HG03442 (cell line): ENCODE measurements at regions not wholly inside any gene's neighbourhood (a gene's known extent, or its start where the extent isn't known, plus 50 kb on each side); places are given as distances from the start of the nearest gene placed in this dataset.

Experiments used
- ATAC-seq: cut with Tn5 transposase; IDR thresholded peaks from one replicate; pipeline ENCODE4 v1.9.1; 2021; ENCODE audit warnings: mild to moderate bottlenecking, moderate library complexity; ENCODE audit not compliant: unreplicated experiment

DNA sequence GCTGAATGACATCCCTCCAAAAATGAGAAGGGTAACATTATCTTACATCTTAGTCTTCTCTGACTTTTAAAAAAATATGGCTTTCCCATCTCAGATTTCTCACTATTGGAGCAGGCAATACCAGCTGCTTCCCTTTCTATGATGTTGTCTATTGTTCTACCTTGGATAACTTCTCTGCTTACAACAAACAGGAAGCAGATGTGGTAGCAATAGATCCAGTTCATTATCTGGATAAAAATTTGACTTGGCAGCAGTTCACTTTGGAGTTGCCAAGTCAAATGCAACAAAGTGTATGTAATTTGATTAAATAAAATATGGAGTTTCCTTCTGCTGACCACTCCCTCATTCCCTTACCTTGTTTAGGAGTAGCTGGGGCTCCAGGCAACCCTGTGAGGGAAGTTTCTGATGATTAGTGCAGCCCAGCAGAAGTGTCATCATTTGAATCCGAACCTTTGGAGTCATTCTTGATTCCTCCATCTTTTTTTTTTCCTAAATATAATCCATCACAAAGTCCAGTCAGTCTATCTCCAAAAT is 72.0 kb upstream of the GPRIN3 start:
- no peak for ATAC-seq

DNA sequence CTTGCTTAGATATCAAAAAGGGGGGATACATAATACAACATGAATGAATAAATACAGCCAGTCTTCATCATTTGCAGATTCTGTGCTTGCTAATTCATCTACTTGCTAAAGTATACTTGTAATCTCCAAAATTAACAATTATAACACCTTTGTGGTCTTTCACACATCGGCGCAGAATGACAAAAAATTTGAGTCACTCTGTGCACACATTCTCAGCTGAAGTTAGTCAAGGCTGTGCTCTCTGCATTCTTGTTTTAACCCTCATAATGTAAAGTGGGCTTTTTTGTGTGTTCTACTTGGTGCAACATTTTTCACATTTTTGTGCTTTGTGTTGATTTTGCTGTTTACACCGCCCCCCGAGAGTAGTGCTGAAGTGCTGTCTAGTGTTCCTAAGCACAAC is 65.8 kb upstream of the GPRIN3 start:
- no peak for ATAC-seq

DNA sequence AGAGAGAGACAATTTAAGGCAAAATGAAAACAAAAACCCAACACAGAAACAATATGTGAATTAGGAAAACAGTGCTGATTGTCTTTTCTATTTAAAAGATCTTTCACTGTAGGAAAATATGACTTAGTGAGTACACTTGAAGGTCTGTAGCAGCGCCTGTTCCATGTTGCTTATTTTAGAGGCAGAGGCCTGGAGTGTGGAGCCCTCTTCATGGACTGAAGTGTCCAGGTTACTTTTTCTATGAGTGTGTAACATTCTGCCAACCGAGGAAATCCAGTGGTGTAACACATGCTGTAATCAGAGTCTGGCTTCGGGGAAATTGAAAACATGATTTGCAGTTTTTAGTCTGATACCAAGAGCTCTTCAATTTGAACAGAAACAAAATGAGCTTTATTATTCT is 64.0 kb upstream of the GPRIN3 start:
- no peak for ATAC-seq

DNA sequence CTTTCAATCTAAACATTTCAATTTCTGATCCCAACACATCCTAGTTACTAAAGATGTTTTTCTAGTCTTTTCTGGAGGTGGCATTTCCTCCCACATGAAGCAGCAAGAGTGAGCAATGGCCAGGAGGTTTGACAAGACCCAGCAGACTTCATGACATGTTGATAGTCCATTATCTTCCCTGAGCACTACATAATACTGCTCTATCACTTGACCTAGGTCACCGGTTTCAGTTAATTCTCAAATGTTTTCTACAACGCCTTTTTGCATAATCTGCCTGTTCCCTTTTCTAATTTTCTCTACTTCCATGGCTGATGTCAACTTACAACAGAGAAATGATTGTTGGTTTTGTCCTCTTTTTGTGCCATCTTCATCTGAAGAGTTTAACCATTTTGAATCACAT is 62.0 kb upstream of the GPRIN3 start:
- no peak for ATAC-seq

DNA sequence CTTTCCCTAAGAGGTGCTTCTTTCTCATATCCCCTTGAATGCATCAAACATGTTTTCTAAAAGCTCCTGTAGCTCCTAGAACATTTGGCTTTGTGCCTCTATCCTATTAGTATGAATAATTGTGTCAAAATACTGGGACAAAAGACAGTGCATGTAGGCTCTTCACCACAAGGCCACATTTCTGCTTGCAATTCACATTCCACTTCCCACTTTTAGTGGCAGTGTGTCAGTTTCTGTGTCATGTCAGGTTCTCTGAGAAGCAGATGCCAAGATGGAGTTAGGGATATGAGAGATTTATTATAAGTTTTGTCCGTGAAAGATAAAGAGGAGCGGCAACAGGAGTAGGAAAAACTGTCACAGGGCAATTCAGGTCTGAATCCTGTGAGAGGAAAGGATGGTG is 61.3 kb upstream of the GPRIN3 start:
- ATAC-seq: no peak

DNA sequence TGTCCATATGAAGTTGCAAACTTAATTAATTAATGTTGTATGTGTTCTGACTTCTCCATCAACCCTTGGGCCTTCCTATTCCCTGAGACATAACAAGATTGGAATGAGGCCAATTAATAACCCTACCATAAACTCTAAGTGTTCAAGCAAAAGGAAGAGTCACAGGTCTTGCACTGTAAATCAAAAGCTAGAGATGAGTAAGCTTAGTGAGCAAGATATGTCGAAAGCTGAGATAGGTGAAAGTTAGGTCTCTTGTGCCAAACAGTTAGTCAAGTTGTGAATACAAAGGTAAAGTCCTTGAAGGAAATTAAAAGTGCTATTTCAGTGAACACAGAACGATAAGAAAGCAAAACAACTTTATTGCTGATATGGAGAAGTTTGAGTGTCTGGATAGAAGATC is 58.2 kb upstream of the GPRIN3 start:
- ATAC-seq: no peak

DNA sequence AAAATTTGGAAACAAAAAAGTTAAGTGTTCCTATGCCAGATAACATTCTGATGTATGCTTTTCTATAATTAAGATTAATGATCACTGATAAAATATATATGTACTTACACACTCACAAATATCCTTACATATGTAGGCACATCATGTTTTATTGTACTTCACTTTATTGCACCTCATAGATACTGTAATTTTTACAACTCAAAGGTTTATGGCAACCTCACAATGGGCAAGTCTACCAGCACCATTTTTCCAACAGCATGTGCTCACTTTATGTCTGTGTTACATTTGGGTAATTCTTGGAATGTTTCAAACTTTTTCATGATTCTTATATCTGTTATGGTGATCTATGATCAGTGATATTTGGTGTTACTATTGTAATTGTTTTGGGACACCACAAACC is 57.8 kb upstream of the GPRIN3 start:
- no peak for ATAC-seq

DNA sequence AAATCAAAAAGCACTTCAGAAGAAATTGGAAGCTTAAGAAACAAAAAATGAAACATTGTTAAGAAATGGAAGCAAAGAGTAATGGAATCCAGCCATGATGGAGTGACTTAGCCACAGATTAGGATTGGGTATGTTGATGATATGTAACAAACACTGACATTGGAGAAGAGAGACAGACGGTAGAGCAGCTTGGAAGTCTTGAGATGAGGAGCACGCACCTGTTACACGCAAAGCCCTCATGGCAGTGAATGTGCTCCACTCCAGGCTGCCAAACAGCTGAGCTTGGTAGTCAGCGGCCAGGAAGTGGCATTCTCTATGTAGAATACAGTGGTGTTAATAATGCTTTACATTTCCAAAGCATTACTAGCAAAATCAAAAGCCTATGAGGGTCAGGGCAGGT is 56.9 kb upstream of the GPRIN3 start:
- ATAC-seq: no peak

DNA sequence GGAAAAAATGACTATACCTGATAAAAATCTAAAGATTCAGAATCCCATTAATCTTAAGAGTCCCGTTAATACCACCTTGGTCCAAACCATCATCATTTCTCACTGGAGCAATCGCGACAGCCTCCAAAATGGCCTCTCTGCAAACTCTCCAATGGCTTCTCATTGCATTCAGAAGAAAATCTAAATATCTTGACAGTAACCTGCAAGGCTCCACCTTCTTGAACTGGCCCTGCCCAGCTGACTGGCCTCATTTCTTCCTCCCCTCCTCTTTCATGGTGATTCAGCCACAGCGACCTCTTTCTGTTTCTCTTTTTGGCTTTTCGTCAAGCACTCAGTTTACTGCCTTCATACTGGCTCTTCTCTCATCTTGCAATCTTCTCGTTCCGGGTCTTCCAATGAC is 56.2 kb upstream of the GPRIN3 start:
- ATAC-seq: no peak

DNA sequence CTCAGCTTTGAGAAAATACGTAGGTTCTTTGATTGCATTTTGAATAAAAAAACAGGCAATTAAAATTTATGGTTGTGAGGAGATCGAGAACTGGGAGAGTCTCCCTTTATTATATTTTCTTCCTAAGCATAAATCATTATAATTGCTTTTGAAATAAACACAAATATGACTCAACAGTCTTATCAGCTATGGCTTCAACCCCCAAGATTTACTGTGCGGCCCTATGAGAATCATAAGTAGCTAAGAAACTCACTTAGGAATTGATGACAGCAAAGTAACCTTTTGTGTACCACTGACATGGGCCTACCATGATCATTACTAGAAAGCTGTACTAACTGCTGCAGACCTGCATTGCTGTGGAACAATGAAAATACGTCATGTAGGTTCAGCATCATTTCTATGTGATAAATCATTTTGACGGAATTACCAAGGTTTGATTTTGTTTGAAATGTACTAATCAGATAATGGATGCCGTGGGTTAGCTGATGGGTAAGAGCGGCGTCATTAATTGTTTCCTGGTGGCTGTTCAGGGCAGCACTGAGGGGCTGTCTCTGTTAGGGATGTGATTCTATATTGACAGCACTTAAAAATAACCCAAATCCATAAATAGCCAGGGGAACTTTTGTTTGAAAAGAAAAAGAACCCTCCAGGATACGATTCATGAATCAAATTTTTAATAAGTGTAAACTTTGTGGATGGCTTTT is 51.5 kb upstream of the GPRIN3 start:
- ATAC-seq: no peak

DNA sequence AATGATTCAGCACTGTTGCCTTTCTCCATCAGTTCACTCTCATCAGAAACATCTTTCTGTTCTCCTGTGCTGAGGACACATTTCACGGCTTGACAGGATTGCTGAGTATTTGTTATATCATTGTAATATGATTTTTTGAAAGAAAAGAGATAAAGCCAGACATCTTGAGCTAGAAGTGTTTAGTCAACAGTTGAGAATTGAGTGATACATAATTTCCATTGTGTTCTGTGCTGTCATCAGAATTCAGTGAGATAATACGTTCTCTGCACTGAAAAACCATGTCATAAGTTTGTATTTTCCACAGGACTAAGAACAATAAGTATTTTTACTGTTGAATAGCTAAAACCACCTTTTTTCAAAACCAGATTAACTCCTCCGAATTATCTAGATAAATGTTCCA is 50.2 kb upstream of the GPRIN3 start:
- ATAC-seq: no peak
